ENCODE measurements at regions not wholly inside any gene's neighbourhood (a gene's known extent, or its start where the extent isn't known, plus 50 kb on each side); places are given as distances from the start of the nearest gene placed in this dataset.

GRCh38 chr12:127590868-127591267 is 676.1 kb upstream of the TMEM132C start:
- H3K36me3 ChIP-seq = no peaks in the 10 kb centered on the region
- DNase-seq = no peak
- H3K4me3 ChIP-seq = no peak overlapping the region
- TF ChIP-seq POLR2A (IDR thresholded peaks at IDR 0.05) (no peak), POLR2AphosphoS5 (IDR thresholded peaks at IDR 0.05) (no peak), CTCF (IDR thresholded peaks at IDR 0.05 in 8 of 11, conservative IDR thresholded peaks at IDR 0.05 in 3 of 11) (no peak)
- no peak overlapping the region for H3K27ac ChIP-seq
- peaks cover 0 to 5% (median 0%) of the 10 kb centered on the region in 8 donors for H3K9me3 ChIP-seq
- H3K4me1 ChIP-seq = no peaks in the 10 kb centered on the region
- WGBS, 5 donors = 78 to 90% (median 87%) methylated on average over 4 of the region's 4 CpGs
- intact Hi-C loops (cut with DNase I; ENCODE audit: low total_unique reads) = no loop called here
- no peaks in the 10 kb centered on the region for H3K27me3 ChIP-seq (replicated peaks in 1 of 7)

GRCh38 chr12:127592245-127592644 is 674.7 kb upstream of the TMEM132C start:
- no peak for DNase-seq
- 63 to 86% (median 65%) methylated on average over 5 of the region's 5 CpGs for WGBS, 5 donors

GRCh38 chr12:127594351-127594970 is 672.5 kb upstream of the TMEM132C start:
- 63 to 71% (median 68%) methylated on average over 6 of the region's 6 CpGs for WGBS, 5 donors
- DNase-seq = no peak
- Histone ChIP-seq H3K27me3 (replicated peaks in 1 of 7) (no peaks in the 10 kb centered on the region), H3K9me3 (no peaks in the 10 kb centered on the region), H3K36me3 (no peaks in the 10 kb centered on the region), H3K4me1 (no peaks in the 10 kb centered on the region), H3K27ac (no peak overlapping the region), H3K4me3 (no peak overlapping the region)
- intact Hi-C loops (cut with DNase I; ENCODE audit: low total_unique reads) = no loop called here
- TF ChIP-seq CTCF (IDR thresholded peaks at IDR 0.05 in 8 of 11, conservative IDR thresholded peaks at IDR 0.05 in 3 of 11) = no peak
- no peak for TF ChIP-seq POLR2A (IDR thresholded peaks at IDR 0.05)
- no peak for TF ChIP-seq POLR2AphosphoS5 (IDR thresholded peaks at IDR 0.05)

More at GRCh38 chr12:127592245-127592644, 674.7 kb upstream of the TMEM132C start:
- no peaks in the 10 kb centered on the region for H3K4me1 ChIP-seq
- no peak overlapping the region for H3K4me3 ChIP-seq
- TF ChIP-seq POLR2A (IDR thresholded peaks at IDR 0.05) (no peak), POLR2AphosphoS5 (IDR thresholded peaks at IDR 0.05) (no peak), CTCF (IDR thresholded peaks at IDR 0.05 in 8 of 11, conservative IDR thresholded peaks at IDR 0.05 in 3 of 11) (no peak)
- H3K9me3 ChIP-seq = no peaks in the 10 kb centered on the region
- no peaks in the 10 kb centered on the region for H3K27me3 ChIP-seq (replicated peaks in 1 of 7)
- intact Hi-C loops (cut with DNase I; ENCODE audit: low total_unique reads) = no loop called here
- no peak overlapping the region for H3K27ac ChIP-seq
- no peaks in the 10 kb centered on the region for H3K36me3 ChIP-seq

- no peak overlapping the region for H3K4me3 ChIP-seq
- no peak for DNase-seq
- TF ChIP-seq POLR2AphosphoS5 (IDR thresholded peaks at IDR 0.05) = no peak
- no peak for TF ChIP-seq POLR2A (IDR thresholded peaks at IDR 0.05)
- no peak for TF ChIP-seq CTCF (IDR thresholded peaks at IDR 0.05 in 8 of 11, conservative IDR thresholded peaks at IDR 0.05 in 3 of 11)
- H3K9me3 ChIP-seq = no peaks in the 10 kb centered on the region
- H3K27ac ChIP-seq = no peak overlapping the region
- WGBS, 5 donors = 76 to 88% (median 79%) methylated on average over 4 of the region's 4 CpGs
- no peaks in the 10 kb centered on the region for H3K4me1 ChIP-seq
- intact Hi-C loops (cut with DNase I; ENCODE audit: low total_unique reads) = no loop called here
- no peaks in the 10 kb centered on the region for H3K27me3 ChIP-seq (replicated peaks in 1 of 7)
- no peaks in the 10 kb centered on the region for H3K36me3 ChIP-seq
Measured at GRCh38 chr12:127595506-127595905, 671.5 kb upstream of the TMEM132C start.
